Endothelial cell of umbilical vein (primary cell): ENCODE measurements at regions not wholly inside any gene's neighbourhood (a gene's known extent, or its start where the extent isn't known, plus 50 kb on each side); places are given as distances from the start of the nearest gene placed in this dataset.

Experiments
- POLR2A ChIP-seq: IDR thresholded peaks from 2 replicates; pipeline ENCODE4 v1.6.1; 2012; ENCODE audit warnings: low read depth, mild to moderate bottlenecking, control low read depth, low read length
- POLR2AphosphoS5 ChIP-seq: IDR thresholded peaks from 2 replicates; pipeline ENCODE4 v1.6.1; 2012; ENCODE audit warnings: low read depth, mild to moderate bottlenecking, control low read depth, low read length, moderate library complexity; ENCODE audit not compliant: insufficient read depth

DNA sequence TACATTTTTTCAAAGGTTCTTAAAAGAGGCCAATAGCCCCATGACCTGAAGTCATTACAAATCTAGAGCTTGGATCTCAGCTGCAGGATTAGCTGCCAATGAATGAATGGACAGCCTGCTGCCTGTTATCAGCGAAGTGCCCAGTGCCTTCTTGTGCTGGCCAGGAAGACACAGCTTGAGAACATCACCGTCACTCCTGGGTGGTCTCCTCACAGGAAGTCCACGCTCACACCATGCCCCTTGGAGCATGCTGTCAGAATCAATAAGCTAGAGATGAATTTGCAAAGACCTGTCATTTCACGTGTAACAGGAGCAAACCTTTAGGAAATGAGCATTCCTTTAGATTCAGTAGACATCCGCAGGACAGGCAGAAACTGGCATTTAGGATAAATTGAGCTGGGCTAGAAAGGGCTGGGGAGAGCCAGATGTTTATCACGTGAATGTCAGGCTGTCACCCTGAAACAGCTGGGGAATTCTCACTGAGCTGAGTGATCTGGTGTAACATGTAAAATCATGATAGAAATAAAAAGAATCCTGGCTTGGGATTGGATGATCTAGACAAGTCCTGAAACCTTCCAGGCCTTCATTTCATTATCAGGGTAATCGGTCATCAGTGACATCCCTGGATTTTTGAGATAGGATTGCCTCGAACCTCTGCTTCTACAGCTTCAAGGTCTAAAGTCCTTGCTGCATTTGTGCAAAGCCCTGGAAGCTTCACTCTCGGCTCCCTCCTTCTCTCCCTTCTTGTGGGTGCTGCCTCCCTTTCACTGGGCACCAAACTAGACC lies 49.9 kb upstream of the MEDAG start:
- TF ChIP-seq POLR2A (no peak), POLR2AphosphoS5 (no peak)
